GM19463 (cell line): ENCODE measurements at regions not wholly inside any gene's neighbourhood (a gene's known extent, or its start where the extent isn't known, plus 50 kb on each side); places are given as distances from the start of the nearest gene placed in this dataset.

ENCODE experiments used
- ATAC-seq: cut with Tn5 transposase; IDR thresholded peaks from one replicate; pipeline ENCODE4 v1.9.1; 2021; ENCODE audit warnings: mild to moderate bottlenecking, moderate library complexity; ENCODE audit not compliant: unreplicated experiment

- ATAC-seq, result no peak
Measured at GRCh38 chr12:88957358-88957757, 377.1 kb upstream of the KITLG start.

- no peak for ATAC-seq
Measured at GRCh38 chr12:88955531-88955930, 375.3 kb upstream of the KITLG start.

GRCh38 chr12:88953029-88953586 is 372.8 kb upstream of the KITLG start:
- ATAC-seq, result no peak

- no peak for ATAC-seq
Measured at GRCh38 chr12:88952562-88952942, 372.3 kb upstream of the KITLG start.

GRCh38 chr12:88951860-88952561 is 371.7 kb upstream of the KITLG start:
- ATAC-seq, result no peak

GRCh38 chr12:88951177-88951576 is 370.9 kb upstream of the KITLG start:
- no peak for ATAC-seq

- ATAC-seq, result no peak
Measured at GRCh38 chr12:88947486-88948043, 367.3 kb upstream of the KITLG start.

GRCh38 chr12:88946372-88946997 is 366.2 kb upstream of the KITLG start:
- peak; percentile 63 for ATAC-seq

GRCh38 chr12:88945051-88945732 is 364.9 kb upstream of the KITLG start:
- ATAC-seq, result no peak

- no peak for ATAC-seq
Measured at GRCh38 chr12:88944397-88944796, 364.1 kb upstream of the KITLG start.

- ATAC-seq, result no peak
Measured at GRCh38 chr12:88940854-88941253, 360.6 kb upstream of the KITLG start.

- ATAC-seq, result no peak
Measured at GRCh38 chr12:88935856-88936255, 355.6 kb upstream of the KITLG start.

GRCh38 chr12:88934163-88934747 is 354.0 kb upstream of the KITLG start:
- no peak for ATAC-seq

GRCh38 chr12:88932457-88932856 is 352.2 kb upstream of the KITLG start:
- no peak for ATAC-seq

GRCh38 chr12:88931598-88931997 is 351.3 kb upstream of the KITLG start:
- no peak for ATAC-seq

GRCh38 chr12:88925454-88925853 is 345.2 kb upstream of the KITLG start:
- ATAC-seq, result no peak

GRCh38 chr12:88924162-88924561 is 343.9 kb upstream of the KITLG start:
- ATAC-seq, result no peak

GRCh38 chr12:88923631-88924030 is 343.4 kb upstream of the KITLG start:
- no peak for ATAC-seq

GRCh38 chr12:88922816-88923215 is 342.5 kb upstream of the KITLG start:
- no peak for ATAC-seq

GRCh38 chr12:88921890-88922532 is 341.7 kb upstream of the KITLG start:
- ATAC-seq, result no peak

- ATAC-seq, result no peak
Measured at GRCh38 chr12:88921434-88921833, 341.2 kb upstream of the KITLG start.
